SK-N-SH treated with all-trans-retinoic acid at 6 μM for 48 hours (cell line): ENCODE measurements at regions not wholly inside any gene's neighbourhood (a gene's known extent, or its start where the extent isn't known, plus 50 kb on each side); places are given as distances from the start of the nearest gene placed in this dataset.
"Not testable (repeated sequence)": the region's sequence is repeated elsewhere in the genome, so short reads cannot be mapped to it uniquely, and the experiment has no call there.

Experiments used
- ATAC-seq: fragments of 200-7000 bp; cut with Tn5 transposase; 3 replicates; pipeline ENCODE4 v1.9.1; 2020; ENCODE audit warnings: mild to moderate bottlenecking, moderate library complexity
- ARNTL ChIP-seq: fragments of 450-650 bp; formaldehyde crosslinking; IDR thresholded peaks from 2 replicates; pipeline ENCODE4 v1.5.0; 2020; ENCODE audit warnings: low read depth, mild to moderate bottlenecking, moderate library complexity, borderline replicate concordance
- BACH2 ChIP-seq: fragments of 250-450 bp; sonication (Bioruptor Pico); IDR thresholded peaks from 2 replicates; pipeline ENCODE4 v1.9.0; 2021; ENCODE audit warnings: mild to moderate bottlenecking, borderline replicate concordance
- CSDC2 ChIP-seq: fragments of 250-450 bp; sonication (Bioruptor Pico); IDR thresholded peaks from 2 replicates; pipeline ENCODE4 v1.5.0; 2020; ENCODE audit warnings: mild to moderate bottlenecking, moderate library complexity
- ESRRG ChIP-seq: fragments of 250-450 bp; sonication (Bioruptor Pico); IDR thresholded peaks from 2 replicates; pipeline ENCODE4 v1.6.1; 2021; ENCODE audit warnings: mild to moderate bottlenecking
- GLIS3 ChIP-seq: fragments of 250-450 bp; sonication (Bioruptor Pico); IDR thresholded peaks from 2 replicates; pipeline ENCODE4 v1.5.0; 2020; ENCODE audit warnings: mild to moderate bottlenecking, moderate library complexity
- ISL1 ChIP-seq: fragments of 250-450 bp; sonication (Bioruptor Pico); IDR thresholded peaks from 2 replicates; pipeline ENCODE4 v2.1.2; 2022; ENCODE audit warnings: mild to moderate bottlenecking, moderate library complexity
- OSR1 ChIP-seq: fragments of 250-450 bp; sonication (Bioruptor Pico); IDR thresholded peaks from 2 replicates; pipeline ENCODE4 v1.8.0; 2022; ENCODE audit warnings: moderate library complexity, mild to moderate bottlenecking, inconsistent platforms
- PPARA ChIP-seq: fragments of 250-450 bp; sonication (Bioruptor Pico); IDR thresholded peaks from 2 replicates; pipeline ENCODE4 v1.5.0; 2020; ENCODE audit warnings: mild to moderate bottlenecking, borderline replicate concordance
- RARB ChIP-seq: fragments of 250-450 bp; sonication (Bioruptor Pico); IDR thresholded peaks from 2 replicates; pipeline ENCODE4 v1.8.0; 2021; ENCODE audit warnings: mild to moderate bottlenecking, moderate library complexity
- SNAI2 ChIP-seq: fragments of 250-450 bp; sonication (Bioruptor Pico); IDR thresholded peaks from 2 replicates; pipeline ENCODE4 v1.5.0; 2020; ENCODE audit warnings: mild to moderate bottlenecking, moderate library complexity
- TCF4 ChIP-seq: fragments of 250-450 bp; sonication (Bioruptor Pico); IDR thresholded peaks from 2 replicates; pipeline ENCODE4 v1.8.0; 2021; ENCODE audit warnings: mild to moderate bottlenecking, moderate library complexity, borderline replicate concordance
- TOX ChIP-seq: fragments of 250-450 bp; sonication (Bioruptor Pico); IDR thresholded peaks from 2 replicates; pipeline ENCODE4 v1.8.0; 2021; ENCODE audit warnings: mild to moderate bottlenecking, moderate library complexity, borderline replicate concordance
- ZC3H10 ChIP-seq: fragments of 250-450 bp; sonication (Bioruptor Pico); IDR thresholded peaks from 2 replicates; pipeline ENCODE4 v1.5.1; 2021; ENCODE audit warnings: mild to moderate bottlenecking, moderate library complexity
- ZFP3 ChIP-seq: fragments of 250-450 bp; sonication (Bioruptor Pico); IDR thresholded peaks from 2 replicates; pipeline ENCODE4 v1.5.0; 2020; ENCODE audit warnings: mild to moderate bottlenecking, moderate library complexity
- ZFP30 ChIP-seq: fragments of 450-650 bp; formaldehyde crosslinking; IDR thresholded peaks from 2 replicates; pipeline ENCODE4 v1.5.0; 2022; ENCODE audit warnings: mild to moderate bottlenecking, moderate library complexity
- ZNF565 ChIP-seq: fragments of 450-650 bp; formaldehyde crosslinking; conservative IDR thresholded peaks from 2 replicates; pipeline ENCODE4 v1.5.0; 2020; ENCODE audit warnings: low read depth, mild to moderate bottlenecking, moderate library complexity
- ZNF70 ChIP-seq: fragments of 450-650 bp; formaldehyde crosslinking; IDR thresholded peaks from 2 replicates; pipeline ENCODE4 v1.5.0; 2020; ENCODE audit warnings: mild to moderate bottlenecking, moderate library complexity
- ZNF8 ChIP-seq: fragments of 450-650 bp; formaldehyde crosslinking; IDR thresholded peaks from 2 replicates; pipeline ENCODE4 v1.5.0; 2020; ENCODE audit warnings: mild to moderate bottlenecking, moderate library complexity
- TF ChIP-seq, protein P1 (sequence below): fragments of 250-450 bp; sonication (Bioruptor Pico); IDR thresholded peaks from 2 replicates; pipeline ENCODE4 v1.8.0; 2021; ENCODE audit warnings: low read depth, mild to moderate bottlenecking, moderate library complexity, borderline replicate concordance
- TF ChIP-seq, protein P2 (sequence below): fragments of 250-450 bp; sonication (Bioruptor Pico); IDR thresholded peaks from 2 replicates; pipeline ENCODE4 v1.5.1; 2021; ENCODE audit warnings: mild to moderate bottlenecking, moderate library complexity
- TF ChIP-seq, protein P3 (sequence below): fragments of 250-450 bp; sonication (Bioruptor Pico); IDR thresholded peaks from 2 replicates; pipeline ENCODE4 v1.5.1; 2020; ENCODE audit warnings: low read depth, mild to moderate bottlenecking, moderate library complexity
- TF ChIP-seq, protein P4 (sequence below): fragments of 250-450 bp; sonication (Bioruptor Pico); IDR thresholded peaks from 2 replicates; pipeline ENCODE4 v1.8.0; 2020; ENCODE audit warnings: mild to moderate bottlenecking, moderate library complexity, borderline replicate concordance

DNA sequence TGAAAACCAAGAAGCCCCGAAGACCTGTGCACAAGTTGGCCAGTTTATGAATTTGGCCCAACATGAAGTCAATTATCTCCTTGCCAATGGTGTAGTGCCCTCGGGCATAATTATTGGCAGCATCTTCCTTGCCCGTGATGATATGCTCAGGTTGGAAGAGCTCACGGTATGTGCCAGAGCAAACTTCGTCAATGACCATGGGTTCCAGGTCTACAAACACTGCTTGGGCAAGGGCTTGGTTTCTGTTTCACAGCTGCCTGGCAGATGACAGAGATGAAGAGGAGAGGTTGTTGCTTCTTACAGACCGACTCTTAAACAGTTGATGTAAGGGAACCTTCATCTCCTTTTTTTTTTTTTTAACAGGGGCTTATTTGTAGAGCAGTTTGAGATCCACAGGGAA is 135.6 kb upstream of the PLS3 start:
- ATAC-seq: no peak
- TF ChIP-seq GLIS3 (CRISPR knock-in tag) (no peak), OSR1 (CRISPR knock-in tag) (no peak), CSDC2 (CRISPR knock-in tag) (no peak), ISL1 (CRISPR knock-in tag) (no peak), PPARA (CRISPR knock-in tag) (no peak), ESRRG (CRISPR knock-in tag) (no peak), ZFP3 (no peak), ZNF70 (CRISPR knock-in tag) (no peak), ZFP30 (CRISPR knock-in tag) (no peak), TOX (CRISPR knock-in tag) (no peak)
- TF ChIP-seq, protein P1, sequence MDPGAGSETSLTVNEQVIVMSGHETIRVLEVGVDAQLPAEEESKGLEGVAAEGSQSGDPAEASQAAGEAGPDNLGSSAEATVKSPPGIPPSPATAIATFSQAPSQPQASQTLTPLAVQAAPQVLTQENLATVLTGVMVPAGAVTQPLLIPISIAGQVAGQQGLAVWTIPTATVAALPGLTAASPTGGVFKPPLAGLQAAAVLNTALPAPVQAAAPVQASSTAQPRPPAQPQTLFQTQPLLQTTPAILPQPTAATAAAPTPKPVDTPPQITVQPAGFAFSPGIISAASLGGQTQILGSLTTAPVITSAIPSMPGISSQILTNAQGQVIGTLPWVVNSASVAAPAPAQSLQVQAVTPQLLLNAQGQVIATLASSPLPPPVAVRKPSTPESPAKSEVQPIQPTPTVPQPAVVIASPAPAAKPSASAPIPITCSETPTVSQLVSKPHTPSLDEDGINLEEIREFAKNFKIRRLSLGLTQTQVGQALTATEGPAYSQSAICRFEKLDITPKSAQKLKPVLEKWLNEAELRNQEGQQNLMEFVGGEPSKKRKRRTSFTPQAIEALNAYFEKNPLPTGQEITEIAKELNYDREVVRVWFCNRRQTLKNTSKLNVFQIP (CRISPR knock-in tag): no peak
- TF ChIP-seq, protein P2, sequence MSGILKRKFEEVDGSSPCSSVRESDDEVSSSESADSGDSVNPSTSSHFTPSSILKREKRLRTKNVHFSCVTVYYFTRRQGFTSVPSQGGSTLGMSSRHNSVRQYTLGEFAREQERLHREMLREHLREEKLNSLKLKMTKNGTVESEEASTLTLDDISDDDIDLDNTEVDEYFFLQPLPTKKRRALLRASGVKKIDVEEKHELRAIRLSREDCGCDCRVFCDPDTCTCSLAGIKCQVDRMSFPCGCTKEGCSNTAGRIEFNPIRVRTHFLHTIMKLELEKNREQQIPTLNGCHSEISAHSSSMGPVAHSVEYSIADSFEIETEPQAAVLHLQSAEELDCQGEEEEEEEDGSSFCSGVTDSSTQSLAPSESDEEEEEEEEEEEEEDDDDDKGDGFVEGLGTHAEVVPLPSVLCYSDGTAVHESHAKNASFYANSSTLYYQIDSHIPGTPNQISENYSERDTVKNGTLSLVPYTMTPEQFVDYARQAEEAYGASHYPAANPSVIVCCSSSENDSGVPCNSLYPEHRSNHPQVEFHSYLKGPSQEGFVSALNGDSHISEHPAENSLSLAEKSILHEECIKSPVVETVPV (CRISPR knock-in tag): no peak
- TF ChIP-seq, protein P3, sequence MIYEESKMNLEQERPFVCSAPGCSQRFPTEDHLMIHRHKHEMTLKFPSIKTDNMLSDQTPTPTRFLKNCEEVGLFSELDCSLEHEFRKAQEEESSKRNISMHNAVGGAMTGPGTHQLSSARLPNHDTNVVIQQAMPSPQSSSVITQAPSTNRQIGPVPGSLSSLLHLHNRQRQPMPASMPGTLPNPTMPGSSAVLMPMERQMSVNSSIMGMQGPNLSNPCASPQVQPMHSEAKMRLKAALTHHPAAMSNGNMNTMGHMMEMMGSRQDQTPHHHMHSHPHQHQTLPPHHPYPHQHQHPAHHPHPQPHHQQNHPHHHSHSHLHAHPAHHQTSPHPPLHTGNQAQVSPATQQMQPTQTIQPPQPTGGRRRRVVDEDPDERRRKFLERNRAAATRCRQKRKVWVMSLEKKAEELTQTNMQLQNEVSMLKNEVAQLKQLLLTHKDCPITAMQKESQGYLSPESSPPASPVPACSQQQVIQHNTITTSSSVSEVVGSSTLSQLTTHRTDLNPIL: no peak

DNA sequence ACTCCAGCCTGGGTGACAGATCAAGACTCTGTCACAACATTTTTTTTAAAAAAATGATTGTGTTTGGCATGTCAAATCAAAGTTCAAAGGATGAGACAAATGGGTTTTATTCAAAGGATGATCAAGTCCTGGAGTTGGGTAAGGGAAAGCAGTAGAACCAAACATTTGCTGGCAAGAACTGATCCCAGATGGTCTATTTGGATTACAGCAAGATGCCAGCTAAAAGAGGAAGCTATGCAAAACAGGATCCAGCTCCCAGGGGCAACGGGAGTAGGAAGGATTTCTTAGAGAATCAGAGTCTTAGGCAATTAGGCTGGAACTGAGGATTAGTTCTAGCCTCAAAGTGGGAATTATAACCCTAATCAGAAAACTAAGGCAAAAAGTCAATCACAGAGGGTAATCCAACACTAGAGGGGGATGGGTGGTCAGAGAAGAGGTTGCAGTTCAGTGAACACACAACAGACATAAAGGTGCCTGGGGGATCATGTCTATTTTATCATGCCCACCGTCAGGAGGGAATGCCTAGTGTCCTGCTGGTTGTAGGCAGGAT is 133.0 kb upstream of the PLS3 start:
- no peak for ATAC-seq
- TF ChIP-seq, protein P3: no peak
- TF ChIP-seq PPARA (CRISPR knock-in tag) (no peak), ZFP30 (CRISPR knock-in tag) (no peak), OSR1 (CRISPR knock-in tag) (no peak), RARB (CRISPR knock-in tag) (no peak), SNAI2 (CRISPR knock-in tag) (no peak), ZC3H10 (CRISPR knock-in tag) (no peak), CSDC2 (CRISPR knock-in tag) (no peak), BACH2 (CRISPR knock-in tag) (no peak), ESRRG (CRISPR knock-in tag) (no peak), GLIS3 (CRISPR knock-in tag) (no peak), ISL1 (CRISPR knock-in tag) (no peak), ZNF565 (CRISPR knock-in tag) (no peak), ZNF8 (no peak), ZNF70 (CRISPR knock-in tag) (no peak), TCF4 (CRISPR knock-in tag) (no peak), ARNTL (CRISPR knock-in tag) (no peak)
- TF ChIP-seq, protein P2 (CRISPR knock-in tag): no peak
- TF ChIP-seq, protein P1 (CRISPR knock-in tag): no peak
- TF ChIP-seq, protein P4, sequence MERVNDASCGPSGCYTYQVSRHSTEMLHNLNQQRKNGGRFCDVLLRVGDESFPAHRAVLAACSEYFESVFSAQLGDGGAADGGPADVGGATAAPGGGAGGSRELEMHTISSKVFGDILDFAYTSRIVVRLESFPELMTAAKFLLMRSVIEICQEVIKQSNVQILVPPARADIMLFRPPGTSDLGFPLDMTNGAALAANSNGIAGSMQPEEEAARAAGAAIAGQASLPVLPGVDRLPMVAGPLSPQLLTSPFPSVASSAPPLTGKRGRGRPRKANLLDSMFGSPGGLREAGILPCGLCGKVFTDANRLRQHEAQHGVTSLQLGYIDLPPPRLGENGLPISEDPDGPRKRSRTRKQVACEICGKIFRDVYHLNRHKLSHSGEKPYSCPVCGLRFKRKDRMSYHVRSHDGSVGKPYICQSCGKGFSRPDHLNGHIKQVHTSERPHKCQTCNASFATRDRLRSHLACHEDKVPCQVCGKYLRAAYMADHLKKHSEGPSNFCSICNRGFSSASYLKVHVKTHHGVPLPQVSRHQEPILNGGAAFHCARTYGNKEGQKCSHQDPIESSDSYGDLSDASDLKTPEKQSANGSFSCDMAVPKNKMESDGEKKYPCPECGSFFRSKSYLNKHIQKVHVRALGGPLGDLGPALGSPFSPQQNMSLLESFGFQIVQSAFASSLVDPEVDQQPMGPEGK (CRISPR knock-in tag): no peak

DNA sequence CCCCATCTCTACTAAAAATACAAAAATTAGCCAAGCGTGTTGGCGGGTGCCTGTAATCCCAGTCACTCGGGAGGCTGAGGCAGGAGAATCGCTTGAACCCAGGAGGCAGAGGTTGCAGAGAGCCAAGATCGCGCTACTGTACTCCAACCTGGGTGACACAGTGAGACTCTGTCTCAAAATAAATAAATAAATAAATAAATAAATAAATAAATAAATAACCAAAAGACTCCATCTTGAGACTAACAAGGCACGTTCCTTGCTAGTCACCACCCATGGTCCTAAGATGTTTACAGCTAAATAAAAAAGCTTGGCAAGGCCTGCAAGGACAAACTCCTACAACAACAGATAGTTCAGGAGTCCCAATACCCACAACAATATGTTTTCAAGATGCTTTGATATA is 126.1 kb upstream of the PLS3 start:
- not testable (repeated sequence) for ATAC-seq
